ENCODE measurements at regions not wholly inside any gene's neighbourhood (a gene's known extent, or its start where the extent isn't known, plus 50 kb on each side); places are given as distances from the start of the nearest gene placed in this dataset.
A peak's percentile ranks its signal among the peaks of the same experiment; 100 is the strongest.

- DNase-seq (ENCODE audit: low read depth) = no peak
These were observed 51.6 kb upstream of the PRDM8 start for GRCh38 chr4:80145739-80146138.

DNA sequence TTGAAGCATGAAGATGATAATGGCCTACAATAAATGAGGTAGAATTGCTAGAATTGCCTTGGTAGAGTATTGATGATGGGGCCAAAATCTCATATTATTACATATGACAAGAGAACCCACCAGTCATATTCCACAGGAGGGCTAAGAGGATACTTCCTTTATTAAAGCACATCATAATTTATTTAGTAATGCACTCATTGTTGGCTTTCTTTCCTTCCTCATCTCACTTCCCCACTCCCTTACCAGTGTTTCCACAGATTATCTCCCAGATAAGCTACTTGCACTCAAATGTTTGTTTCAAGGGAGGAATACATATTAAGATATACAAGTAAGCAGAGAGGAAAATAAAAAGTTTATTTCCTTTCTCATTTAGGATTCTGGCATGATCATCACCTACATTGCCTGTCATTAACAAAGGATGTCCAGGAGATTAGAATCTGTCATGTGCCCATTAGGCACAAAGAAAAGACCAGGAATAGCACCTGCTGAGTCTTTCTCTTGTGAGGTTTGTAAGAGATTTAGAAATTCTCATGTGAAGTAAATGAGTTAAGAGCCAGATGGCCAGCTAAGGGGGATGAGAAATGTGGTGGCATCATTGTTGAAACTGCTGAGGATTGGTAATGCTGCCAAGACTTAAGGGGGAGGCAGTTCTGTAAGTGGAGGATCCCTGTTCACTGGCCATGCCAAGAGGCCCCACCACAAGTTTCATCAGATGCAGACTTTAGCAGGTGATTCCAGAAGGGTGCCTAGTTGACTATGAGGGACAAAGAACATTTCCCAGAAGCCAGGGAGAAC lies 52.4 kb upstream of the PRDM8 start:
- DNase-seq (ENCODE audit: low read depth) = no peak

- no peak for DNase-seq (ENCODE audit: low read depth)
These were observed 54.0 kb upstream of the PRDM8 start for GRCh38 chr4:80143307-80143679.

GRCh38 chr4:80142394-80143306 lies 54.7 kb upstream of the PRDM8 start:
- no peak for DNase-seq (ENCODE audit: low read depth)

DNA sequence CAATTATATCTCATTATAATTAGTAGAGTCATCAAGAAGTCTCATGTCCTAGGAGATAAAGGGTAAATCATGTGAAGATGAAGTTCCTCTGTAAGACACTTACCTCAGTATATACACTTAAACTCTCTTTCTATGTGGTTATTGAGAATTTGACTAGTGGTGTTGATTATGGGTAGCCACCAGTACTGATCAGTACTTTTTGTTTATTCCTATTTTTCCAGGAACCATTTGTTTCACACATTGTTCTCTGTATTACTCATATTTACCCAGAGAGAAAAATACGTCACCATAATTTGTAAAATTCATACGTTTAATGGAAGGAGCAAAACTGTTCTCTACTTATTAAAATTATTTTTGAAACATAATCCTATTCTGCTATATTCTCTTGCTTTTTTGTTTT lies 55.8 kb upstream of the PRDM8 start:
- no peak for DNase-seq (ENCODE audit: low read depth)

- DNase-seq (ENCODE audit: low read depth) = no peak
These were observed 57.1 kb upstream of the PRDM8 start for GRCh38 chr4:80140194-80140593.

DNA sequence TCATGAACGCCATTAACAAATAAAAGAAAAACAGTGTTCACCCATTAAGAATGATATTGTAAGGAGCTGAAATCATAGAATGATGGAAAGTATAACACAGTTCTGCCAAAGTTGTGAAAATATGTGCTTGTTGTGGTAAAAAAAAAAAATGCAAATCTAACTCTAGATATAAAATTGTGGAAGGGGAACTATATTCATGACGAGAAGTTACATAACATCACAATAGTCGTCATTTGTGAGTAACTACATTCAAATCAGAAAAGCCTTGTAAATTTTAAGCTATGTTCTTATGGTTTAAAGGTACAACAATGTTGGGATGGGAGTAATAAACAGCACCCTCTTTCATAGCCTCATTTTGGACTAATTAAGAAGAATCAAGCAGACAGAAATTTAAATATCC lies 57.6 kb upstream of the PRDM8 start:
- no peak for DNase-seq (ENCODE audit: low read depth)

DNA sequence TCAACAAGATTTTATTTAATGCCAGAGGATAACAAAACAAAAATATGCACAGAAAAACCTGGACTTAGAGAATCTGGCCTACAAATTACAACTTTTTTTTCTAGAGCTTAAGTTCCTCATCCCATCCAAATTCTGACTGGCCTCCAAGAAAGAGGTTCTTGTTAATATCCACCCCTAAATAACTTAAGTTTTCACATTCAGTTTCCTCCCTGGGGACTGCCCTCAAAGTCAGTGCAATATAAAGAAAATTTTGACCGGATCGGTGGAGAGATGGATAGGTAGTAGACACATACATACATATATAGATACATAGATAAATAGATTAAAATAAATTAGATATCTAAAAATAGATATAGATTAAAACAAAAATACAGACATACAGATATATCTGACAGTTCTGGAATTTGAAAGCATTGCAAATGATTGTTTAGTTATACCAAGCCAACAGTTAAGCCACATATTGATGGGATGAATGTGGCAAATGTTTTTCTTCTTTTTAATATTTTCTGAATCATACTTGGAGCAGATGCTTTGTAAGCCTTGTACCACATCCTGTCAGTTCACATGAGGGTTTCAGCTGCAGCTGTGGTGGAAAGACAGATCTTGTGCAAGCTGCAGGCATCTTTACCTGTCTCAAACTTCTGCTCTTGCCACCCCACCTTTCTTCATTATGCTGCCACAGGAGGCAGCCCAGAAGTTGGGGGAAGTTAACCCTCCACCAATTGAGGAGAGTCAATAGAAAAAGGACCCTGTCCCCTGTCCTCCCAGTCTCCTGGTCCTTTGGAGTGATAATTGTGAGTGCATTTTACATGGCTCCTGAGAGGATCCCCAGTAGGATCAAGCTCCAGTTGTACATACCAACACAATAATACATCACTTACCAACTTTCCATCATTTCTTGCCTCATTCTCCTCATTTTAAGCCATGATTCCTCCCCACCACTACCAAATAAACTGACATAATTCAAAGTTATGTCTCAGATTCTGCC lies 58.5 kb upstream of the PRDM8 start:
- DNase-seq (ENCODE audit: low read depth) = peak; percentile 31

GRCh38 chr4:80137631-80138030 lies 59.7 kb upstream of the PRDM8 start:
- DNase-seq (ENCODE audit: low read depth) = no peak

DNA sequence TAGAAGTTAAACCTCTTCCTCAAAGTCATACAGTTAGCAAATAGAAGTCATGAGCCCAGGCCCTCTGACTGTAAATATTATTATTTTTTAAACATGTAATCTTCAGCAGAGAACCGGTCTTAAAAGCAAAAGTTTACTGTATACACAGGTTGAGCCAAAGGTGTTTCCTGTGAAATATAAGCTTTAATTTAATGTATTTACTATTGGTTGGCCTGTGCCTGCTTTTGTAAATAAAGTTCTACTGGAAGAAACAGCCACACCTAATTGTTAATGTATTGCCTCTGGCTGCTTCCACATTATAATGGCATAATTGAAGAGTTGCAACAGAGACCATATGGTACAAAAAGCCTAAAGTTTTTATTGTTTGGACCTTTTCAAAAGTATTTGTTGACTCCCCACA lies 61.0 kb upstream of the PRDM8 start:
- no peak for DNase-seq (ENCODE audit: low read depth)

- DNase-seq (ENCODE audit: low read depth) = no peak
These were observed 61.6 kb upstream of the PRDM8 start for GRCh38 chr4:80135702-80136058.

- no peak for DNase-seq (ENCODE audit: low read depth)
These were observed 62.1 kb upstream of the ANTXR2 start for GRCh38 chr4:80134936-80135701.

GRCh38 chr4:80133240-80133783 lies 60.3 kb upstream of the ANTXR2 start:
- DNase-seq (ENCODE audit: low read depth) = no peak

- DNase-seq (ENCODE audit: low read depth) = no peak
These were observed 56.8 kb upstream of the ANTXR2 start for GRCh38 chr4:80129785-80130184.

- DNase-seq (ENCODE audit: low read depth) = no peak
These were observed 55.9 kb upstream of the ANTXR2 start for GRCh38 chr4:80128941-80129340.

- DNase-seq (ENCODE audit: low read depth) = no peak
These were observed 54.9 kb upstream of the ANTXR2 start for GRCh38 chr4:80127870-80128419.

- no peak for DNase-seq (ENCODE audit: low read depth)
These were observed 53.4 kb upstream of the ANTXR2 start for GRCh38 chr4:80126435-80126834.

DNA sequence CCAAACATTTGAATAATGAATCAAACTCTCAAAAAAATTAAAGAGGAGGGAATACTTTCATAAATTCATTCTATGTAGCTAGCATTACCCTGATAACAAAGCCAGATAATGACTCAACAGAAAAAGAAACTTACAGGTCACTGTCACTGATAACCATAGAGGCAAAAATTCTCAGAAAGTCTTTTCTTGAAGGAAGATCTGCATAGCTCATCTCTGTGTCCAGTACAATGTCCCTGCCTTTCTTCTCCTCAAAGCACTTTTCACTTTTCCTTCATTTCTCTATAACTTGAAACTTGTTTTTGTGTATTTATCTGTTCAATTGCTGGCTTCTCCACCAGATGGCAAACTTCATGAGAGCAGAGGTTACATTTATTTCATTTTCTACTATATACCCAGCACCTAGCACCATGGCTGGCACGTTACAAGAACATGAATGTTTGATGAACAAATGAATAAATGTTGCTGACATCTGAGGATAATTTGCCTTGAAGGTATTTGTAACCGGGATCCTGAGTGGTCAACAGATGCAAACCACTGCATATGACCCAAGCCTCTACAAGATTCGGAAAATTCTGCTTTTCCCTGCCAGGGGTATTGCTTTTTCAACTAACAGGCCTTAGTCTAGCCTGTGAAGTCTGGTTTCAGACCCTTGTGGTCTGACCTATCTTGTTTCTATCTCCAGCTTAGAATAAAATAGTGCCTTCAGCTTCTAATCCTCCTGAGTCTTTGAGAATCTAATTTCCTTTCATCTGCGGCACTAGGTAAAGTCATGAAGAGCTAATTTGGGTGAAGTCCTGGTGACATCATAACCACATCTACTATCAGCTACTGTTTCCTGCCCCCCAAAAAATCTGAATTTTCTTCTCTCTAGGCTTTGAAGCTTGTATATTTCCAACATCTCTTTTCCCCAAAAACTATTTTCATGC lies 52.5 kb upstream of the ANTXR2 start:
- no peak for DNase-seq (ENCODE audit: low read depth)
